ENCODE measurements at regions not wholly inside any gene's neighbourhood (a gene's known extent, or its start where the extent isn't known, plus 50 kb on each side); places are given as distances from the start of the nearest gene placed in this dataset.
"Not testable (repeated sequence)": the region's sequence is repeated elsewhere in the genome, so short reads cannot be mapped to it uniquely, and the experiment has no call there.

DNA sequence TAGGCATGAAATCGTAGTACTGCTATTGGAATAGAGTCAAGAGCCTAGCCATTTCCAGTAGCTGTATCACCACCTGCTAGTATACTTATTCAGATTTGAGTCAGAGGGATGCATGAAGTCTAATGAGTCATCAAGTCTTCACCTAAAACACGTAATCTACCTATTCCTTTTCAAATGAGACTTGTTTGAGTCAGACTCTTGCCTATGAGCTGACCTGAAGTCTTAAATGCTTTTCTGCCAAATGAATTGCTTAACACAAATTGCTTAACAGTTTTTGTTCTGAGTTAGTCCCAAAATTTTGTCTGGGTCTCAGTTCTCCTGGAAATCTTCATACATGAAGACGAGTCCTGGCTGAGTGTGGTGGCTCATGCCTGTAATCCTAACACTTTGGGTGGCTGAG, 165.2 kb downstream of the GNAT3 start:
- no peak for DNase-seq

DNA sequence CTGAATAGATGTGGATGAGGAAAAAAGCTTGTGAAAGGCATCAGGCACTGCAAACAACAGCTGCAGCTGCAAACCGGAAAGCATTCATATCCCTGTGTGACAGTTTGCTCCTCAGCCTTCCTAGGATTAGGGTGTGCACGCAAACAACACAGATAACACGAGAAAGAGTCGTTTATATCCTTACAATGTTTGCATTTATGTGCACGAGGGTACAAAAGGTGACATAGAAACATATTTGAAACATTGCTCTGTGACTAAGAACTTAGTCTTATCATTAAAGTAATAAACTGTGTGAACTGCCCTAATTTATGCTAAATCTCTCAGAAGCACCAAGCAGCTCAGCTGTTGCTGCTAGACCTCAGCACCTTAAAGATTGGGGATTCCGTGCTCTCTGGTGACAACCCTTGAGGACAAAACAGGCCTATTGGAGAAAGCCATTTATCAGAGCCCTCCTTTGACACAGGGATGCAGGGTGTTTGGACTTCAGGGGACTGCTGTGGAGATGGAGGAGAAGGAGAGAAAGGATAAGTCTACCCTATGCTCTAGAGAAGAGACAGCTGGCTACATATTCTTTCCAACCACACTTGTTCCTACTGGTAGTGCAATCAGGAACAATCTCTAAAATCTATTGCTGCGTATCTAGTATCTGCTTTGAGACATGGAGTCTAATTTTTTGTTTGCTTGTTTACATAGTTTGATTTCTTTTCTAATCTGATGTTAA, 176.2 kb downstream of the GNAT3 start:
- DNase-seq: peak; percentile 37

DNA sequence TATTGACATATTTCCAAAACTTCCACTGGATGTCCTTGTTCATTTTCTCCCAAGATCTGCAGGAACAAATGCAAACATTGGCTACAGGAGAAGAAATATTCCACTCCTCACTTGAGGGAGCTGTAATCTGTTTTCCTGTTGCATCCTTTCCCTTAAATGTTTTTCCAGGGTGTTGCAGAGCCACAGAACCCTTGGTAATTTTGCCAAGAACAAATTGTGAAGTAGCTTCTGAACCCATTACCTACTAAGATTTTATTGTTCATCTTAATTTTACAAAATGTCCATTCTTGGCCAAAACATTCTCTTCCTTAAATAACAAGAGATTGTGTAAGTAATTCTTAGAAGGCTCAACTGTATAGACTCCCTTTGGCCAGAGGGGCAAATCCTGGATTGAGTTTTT, 177.0 kb downstream of the GNAT3 start:
- no peak for DNase-seq

- no peak for DNase-seq
Measured at GRCh38 chr7:80334196-80334595, 177.7 kb downstream of the GNAT3 start.

- DNase-seq: no peak
Measured at GRCh38 chr7:80333040-80333439, 178.8 kb downstream of the GNAT3 start.

- DNase-seq: no peak
Measured at GRCh38 chr7:80330434-80330833, 181.4 kb downstream of the GNAT3 start.

DNA sequence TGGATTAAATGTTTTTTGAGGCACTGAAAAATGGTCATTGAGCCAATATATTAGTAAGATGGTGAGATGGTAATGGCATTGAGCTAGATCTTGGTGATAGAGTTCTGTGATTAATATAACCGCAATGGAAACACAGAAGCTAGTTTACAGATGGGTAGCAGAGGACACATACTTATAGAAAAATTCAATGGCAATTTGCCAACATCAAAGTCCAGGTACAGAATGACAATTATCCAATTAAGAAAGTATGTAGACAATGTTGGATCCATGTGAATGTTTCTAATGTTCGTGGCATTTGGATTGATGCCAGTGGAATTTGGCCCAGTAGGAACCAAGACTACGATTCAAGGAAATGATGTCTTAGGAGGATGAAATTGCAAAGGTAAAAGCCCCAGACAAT, 187.8 kb downstream of the GNAT3 start:
- no peak for DNase-seq

DNA sequence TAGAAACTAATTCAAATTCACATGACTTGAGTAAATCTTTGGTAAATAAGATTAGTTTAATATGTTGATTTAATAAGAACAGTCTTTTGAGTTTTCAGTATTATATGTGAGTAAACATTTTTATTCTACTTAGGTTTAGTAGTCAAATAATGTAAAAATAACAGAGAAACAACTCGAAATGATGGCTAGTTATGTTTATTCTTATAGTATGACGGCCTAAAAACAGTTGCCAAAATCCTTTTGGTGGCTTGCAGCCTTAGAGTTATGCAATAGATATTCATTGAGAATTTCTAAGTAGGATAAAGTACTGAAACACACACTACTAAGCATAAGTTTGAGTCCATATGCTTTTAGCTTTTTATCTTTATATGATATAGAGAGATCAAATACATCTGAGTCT, 184.8 kb downstream of the GNAI1 start:
- DNase-seq: no peak

- DNase-seq: no peak
Measured at GRCh38 chr7:80318081-80318480, 183.4 kb downstream of the GNAI1 start.

- DNase-seq: no peak
Measured at GRCh38 chr7:80316811-80317210, 182.2 kb downstream of the GNAI1 start.

- no peak for DNase-seq
Measured at GRCh38 chr7:80313716-80314115, 179.1 kb downstream of the GNAI1 start.

DNA sequence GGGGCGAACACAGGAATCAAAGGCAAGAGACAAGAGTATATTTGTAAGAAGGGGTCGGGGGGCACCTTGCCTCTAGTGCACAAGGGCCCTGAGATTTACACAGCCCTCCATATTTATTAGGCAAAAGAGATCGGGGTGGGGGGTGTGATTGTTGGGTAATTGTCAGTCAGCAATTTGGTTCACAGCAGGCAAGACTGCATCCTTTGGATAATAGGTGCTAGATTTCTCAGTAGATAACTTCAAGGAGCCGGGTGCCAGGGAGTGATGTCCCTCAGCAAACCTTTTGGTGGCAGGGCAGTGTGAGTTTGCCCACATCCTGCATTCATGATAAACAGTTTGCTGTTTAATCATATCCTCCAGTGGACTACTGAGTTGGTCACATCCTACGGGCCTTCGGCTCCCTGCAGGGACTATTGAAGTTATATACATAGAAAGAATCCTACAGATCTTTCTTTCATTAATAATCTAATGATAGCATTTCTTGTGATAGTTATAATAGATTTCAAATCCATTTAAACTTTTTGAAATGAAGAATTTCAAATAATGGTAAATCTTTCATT, 178.5 kb downstream of the GNAI1 start:
- no peak for DNase-seq

DNA sequence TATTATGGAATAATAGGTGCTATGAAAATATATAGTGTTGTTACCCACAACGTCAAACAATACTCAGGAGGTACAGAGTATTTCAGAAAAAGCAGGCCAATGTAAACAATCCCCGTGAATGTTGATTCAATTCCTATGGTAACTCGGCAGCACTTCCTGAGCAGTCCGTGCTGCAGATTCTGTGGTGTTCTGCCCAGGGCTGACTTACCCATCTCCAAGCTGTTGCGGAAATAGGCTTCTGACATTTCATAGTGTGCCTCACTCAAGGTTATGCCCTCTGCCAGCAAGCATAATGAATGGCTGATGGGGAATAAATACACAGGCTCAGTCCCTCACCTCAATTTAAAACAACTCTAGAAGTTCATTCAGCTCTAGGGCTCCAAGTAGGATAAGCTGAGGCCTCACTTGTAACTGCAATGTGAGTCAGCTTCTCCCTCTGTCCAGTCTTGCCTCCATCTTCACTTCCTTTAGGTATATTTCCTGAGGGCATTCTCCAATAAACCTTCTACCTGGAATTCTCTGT, 177.6 kb downstream of the GNAI1 start:
- peak; percentile 39 for DNase-seq

DNA sequence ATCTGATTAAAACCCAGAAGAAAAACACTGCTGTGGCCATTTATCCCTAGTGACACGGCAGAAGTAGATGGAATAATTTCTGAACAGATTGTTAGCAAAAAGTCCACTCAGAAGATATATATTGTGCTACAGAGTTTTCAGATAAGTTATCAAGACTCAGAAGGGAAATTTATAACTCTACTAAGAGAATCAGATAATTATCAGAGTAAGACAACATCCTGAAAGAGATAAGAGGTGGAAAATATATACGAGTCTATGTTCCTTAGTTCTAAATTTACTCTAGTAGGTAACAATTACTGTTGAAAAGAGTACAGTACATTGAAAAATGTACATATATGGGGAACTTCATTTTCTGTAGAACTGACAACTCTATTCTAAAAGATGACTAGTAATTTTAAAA, 176.7 kb downstream of the GNAI1 start:
- no peak for DNase-seq

- DNase-seq: no peak
Measured at GRCh38 chr7:80309971-80310549, 175.4 kb downstream of the GNAI1 start.

DNA sequence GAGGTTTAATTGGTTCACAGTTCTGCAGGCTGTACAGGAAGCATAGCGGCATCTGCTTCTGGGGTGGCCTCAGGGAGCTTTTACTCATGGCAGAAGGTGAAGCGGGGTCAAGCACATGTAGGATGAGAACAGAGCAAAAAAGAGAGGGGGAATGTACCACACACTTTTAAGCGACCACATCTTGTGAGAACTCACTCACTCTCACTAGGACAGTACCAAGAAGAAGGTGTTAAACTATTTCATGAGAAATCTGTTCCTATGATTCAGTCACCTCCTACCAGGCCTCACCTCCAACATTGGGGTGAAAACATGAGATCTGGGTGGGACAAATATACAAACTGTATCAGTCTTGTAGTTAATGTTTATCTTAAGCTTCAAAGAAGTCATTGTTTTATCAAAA, 174.7 kb downstream of the GNAI1 start:
- DNase-seq: no peak

GRCh38 chr7:80307227-80307856, 172.7 kb downstream of the GNAI1 start:
- DNase-seq: no peak

GRCh38 chr7:80303315-80303714, 168.7 kb downstream of the GNAI1 start:
- no peak for DNase-seq

DNA sequence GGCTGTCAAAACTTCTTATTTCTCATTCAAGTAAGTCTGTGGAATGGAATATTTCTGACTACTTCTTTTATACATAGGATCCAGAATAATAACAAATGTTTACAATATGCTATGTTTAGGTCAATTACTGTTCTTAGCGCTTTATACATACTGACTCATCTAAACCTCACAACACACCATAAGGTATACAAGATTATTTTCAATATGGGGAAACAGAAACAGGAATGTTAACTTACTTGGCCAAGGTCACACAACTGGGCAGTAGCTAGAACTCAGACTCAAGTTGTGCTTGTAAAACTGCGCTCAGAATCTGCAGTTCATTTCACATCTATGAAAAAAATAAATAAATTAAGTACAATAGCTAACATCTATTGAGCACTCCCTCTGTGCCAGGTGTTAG, 168.0 kb downstream of the GNAI1 start:
- no peak for DNase-seq

GRCh38 chr7:80302078-80302477, 167.4 kb downstream of the GNAI1 start:
- DNase-seq: no peak

DNA sequence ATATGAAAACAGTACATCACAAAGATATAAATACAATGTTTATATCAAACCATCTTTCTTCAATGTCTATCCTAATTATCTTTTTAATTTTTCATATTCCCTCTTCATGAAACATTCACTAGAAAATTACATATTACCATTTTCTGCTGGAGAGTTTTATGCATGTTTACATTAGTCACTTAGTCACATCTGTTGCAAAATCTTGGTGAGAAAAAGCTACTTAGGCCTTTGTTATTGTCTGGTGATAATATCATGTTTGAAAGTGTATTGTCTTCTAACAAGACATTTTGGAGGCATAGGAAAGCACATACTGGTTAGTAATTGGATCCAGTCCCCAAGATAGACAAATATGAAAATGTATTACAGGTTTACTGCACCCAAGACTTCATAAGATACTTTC, 163.6 kb downstream of the GNAI1 start:
- no peak for DNase-seq

GRCh38 chr7:80294346-80294745, 159.7 kb downstream of the GNAI1 start:
- DNase-seq: no peak

DNA sequence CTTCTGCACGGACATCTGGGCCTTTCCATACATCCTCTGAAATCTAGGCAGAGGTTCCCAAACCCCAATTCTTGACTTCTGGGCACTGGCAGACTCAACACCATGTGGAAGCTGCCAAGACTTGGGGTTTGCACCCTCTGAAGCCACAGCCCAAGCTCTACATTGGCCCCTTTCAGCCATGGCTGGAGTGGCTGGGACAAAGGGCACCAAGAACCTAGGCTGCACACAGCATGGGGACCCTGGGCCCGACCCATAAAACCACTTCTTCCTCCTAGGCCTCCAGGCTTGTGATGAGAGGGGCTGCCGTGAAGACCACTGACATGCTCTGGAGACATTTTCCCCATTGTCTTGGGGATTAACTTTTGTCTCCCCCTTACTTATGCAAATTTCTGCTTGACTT, 158.0 kb downstream of the GNAI1 start:
- not testable (repeated sequence) for DNase-seq

Data from NCI-H146 (cell line).